Endothelial cell of umbilical vein (primary cell): ENCODE measurements at regions not wholly inside any gene's neighbourhood (a gene's known extent, or its start where the extent isn't known, plus 50 kb on each side); places are given as distances from the start of the nearest gene placed in this dataset.

Experiments used
- EZH2 ChIP-seq: IDR thresholded peaks from 2 replicates; pipeline ENCODE4 v1.6.1; 2012; ENCODE audit warnings: borderline replicate concordance, low read depth, mild to moderate bottlenecking, moderate library complexity, low read length, inconsistent platforms; ENCODE audit not compliant: severe bottlenecking
- GATA2 ChIP-seq: IDR thresholded peaks from 2 replicates; pipeline ENCODE4 v1.7.0; 2011; ENCODE audit warnings: low read depth, mild to moderate bottlenecking, moderate library complexity, mixed read lengths, low read length; ENCODE audit not compliant: insufficient read length, insufficient read depth
- JUN ChIP-seq: IDR thresholded peaks from 2 replicates; pipeline ENCODE4 v1.6.1; 2011; ENCODE audit warnings: borderline replicate concordance, low read depth; ENCODE audit not compliant: insufficient read length, insufficient read depth
- MYC ChIP-seq: IDR thresholded peaks from one replicate; pipeline ENCODE4 v1.6.1; 2011; ENCODE audit warnings: mild to moderate bottlenecking, low read depth, low read length
- POLR2A ChIP-seq: IDR thresholded peaks from 2 replicates; pipeline ENCODE4 v1.6.1; 2012; ENCODE audit warnings: low read depth, mild to moderate bottlenecking, control low read depth, low read length
- POLR2AphosphoS5 ChIP-seq: IDR thresholded peaks from 2 replicates; pipeline ENCODE4 v1.6.1; 2012; ENCODE audit warnings: low read depth, mild to moderate bottlenecking, control low read depth, low read length, moderate library complexity; ENCODE audit not compliant: insufficient read depth
- TF ChIP-seq, protein P1 (sequence below), 2 donors: IDR thresholded peaks; 1 replicate in 1 of 2; 2 replicates in 1 of 2; pipeline ENCODE4 v1.5.1; 2011; ENCODE audit warnings: low read length in 2 of 2, mild to moderate bottlenecking in 2 of 2, moderate library complexity in 2 of 2, control low read depth in 1 of 2, inconsistent platforms in 1 of 2, low read depth in 1 of 2; ENCODE audit not compliant: insufficient read depth in 1 of 2; ENCODE audit errors: extremely low read depth in 1 of 2

GRCh38 chr5:153157156-153157555, 333.3 kb upstream of the GRIA1 start:
- TF ChIP-seq, protein P1, sequence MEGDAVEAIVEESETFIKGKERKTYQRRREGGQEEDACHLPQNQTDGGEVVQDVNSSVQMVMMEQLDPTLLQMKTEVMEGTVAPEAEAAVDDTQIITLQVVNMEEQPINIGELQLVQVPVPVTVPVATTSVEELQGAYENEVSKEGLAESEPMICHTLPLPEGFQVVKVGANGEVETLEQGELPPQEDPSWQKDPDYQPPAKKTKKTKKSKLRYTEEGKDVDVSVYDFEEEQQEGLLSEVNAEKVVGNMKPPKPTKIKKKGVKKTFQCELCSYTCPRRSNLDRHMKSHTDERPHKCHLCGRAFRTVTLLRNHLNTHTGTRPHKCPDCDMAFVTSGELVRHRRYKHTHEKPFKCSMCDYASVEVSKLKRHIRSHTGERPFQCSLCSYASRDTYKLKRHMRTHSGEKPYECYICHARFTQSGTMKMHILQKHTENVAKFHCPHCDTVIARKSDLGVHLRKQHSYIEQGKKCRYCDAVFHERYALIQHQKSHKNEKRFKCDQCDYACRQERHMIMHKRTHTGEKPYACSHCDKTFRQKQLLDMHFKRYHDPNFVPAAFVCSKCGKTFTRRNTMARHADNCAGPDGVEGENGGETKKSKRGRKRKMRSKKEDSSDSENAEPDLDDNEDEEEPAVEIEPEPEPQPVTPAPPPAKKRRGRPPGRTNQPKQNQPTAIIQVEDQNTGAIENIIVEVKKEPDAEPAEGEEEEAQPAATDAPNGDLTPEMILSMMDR (IDR thresholded peaks at IDR 0.05; ENCODE audit: extremely low read depth in 1 of 2, insufficient read depth in 1 of 2, low read depth in 1 of 2, low read length in 2 of 2) = no peak
- TF ChIP-seq EZH2 = no peak
- TF ChIP-seq POLR2A = no peak
- TF ChIP-seq POLR2AphosphoS5 = no peak
- no peak for TF ChIP-seq GATA2
- no peak for TF ChIP-seq MYC
- TF ChIP-seq JUN = no peak
